Lower leg skin (tissue), 4 donors: ENCODE measurements at regions not wholly inside any gene's neighbourhood (a gene's known extent, or its start where the extent isn't known, plus 50 kb on each side); places are given as distances from the start of the nearest gene placed in this dataset.

Experiments
- DNase-seq, 2 donors: peaks; one replicate each; pipeline ENCODE4 v3.0.0-alpha.2; 2019; ENCODE audit warnings: low spot score in 2 of 2
- H3K4me3 ChIP-seq: fragments of 200-600 bp; sonication (generic); 2 replicates; pipeline ENCODE4 v1.5.1; 2017; ENCODE audit warnings: mild to moderate bottlenecking, low read depth; ENCODE audit not compliant: poor library complexity, severe bottlenecking
- POLR2A ChIP-seq, 2 donors: fragments of 450-650 bp; IDR thresholded peaks; one replicate each; pipeline ENCODE4 v1.6.1; 2016 to 2017; ENCODE audit warnings: antibody characterized with exemption in 2 of 2, mild to moderate bottlenecking in 1 of 2, moderate library complexity in 1 of 2
- WGBS, 2 donors: methylation state at CpG; one replicate each; pipeline ENCODE4 v1.1.5; 2018; 5-methylcytosine and 5-hydroxymethylcytosine counted together
- intact Hi-C: fragments of 100-400 bp; cut with DNase I; formaldehyde crosslinking; loops from one replicate; pipeline ENCODE4 v1.15.0; 2023; ENCODE audit warnings: low total_unique reads
- TF ChIP-seq, protein P1 (sequence below), 3 donors: fragments of 450-650 bp; IDR thresholded peaks; one replicate each; pipeline ENCODE4 v1.5.1; 2016; ENCODE audit warnings: antibody characterized with exemption in 3 of 3, mild to moderate bottlenecking in 3 of 3, moderate library complexity in 2 of 3

DNA sequence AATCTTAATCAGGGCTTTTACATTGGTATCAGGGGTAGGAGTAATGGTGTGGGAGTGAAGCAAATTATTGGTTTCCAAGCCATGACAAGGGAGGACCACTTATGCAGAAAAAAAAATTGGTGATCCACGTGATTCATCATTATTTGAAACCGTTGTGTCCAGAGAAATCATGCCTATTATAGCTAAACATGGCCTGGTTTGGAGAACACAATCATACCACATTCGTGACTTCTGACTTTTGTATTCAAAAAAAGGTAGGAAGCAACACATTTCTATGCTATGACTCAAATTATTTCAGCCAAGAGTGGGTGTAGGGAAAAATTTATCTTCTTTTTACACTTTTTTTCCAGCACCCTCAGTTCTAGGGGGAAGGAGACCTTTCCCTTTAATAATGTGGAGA is 924.3 kb upstream of the GBE1 start:
- no peak for DNase-seq
- intact Hi-C loops: no loop called here
- H3K4me3 ChIP-seq: no peak overlapping the region
- TF ChIP-seq POLR2A (IDR thresholded peaks at IDR 0.05): no peak
- TF ChIP-seq, protein P1, sequence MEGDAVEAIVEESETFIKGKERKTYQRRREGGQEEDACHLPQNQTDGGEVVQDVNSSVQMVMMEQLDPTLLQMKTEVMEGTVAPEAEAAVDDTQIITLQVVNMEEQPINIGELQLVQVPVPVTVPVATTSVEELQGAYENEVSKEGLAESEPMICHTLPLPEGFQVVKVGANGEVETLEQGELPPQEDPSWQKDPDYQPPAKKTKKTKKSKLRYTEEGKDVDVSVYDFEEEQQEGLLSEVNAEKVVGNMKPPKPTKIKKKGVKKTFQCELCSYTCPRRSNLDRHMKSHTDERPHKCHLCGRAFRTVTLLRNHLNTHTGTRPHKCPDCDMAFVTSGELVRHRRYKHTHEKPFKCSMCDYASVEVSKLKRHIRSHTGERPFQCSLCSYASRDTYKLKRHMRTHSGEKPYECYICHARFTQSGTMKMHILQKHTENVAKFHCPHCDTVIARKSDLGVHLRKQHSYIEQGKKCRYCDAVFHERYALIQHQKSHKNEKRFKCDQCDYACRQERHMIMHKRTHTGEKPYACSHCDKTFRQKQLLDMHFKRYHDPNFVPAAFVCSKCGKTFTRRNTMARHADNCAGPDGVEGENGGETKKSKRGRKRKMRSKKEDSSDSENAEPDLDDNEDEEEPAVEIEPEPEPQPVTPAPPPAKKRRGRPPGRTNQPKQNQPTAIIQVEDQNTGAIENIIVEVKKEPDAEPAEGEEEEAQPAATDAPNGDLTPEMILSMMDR (IDR thresholded peaks at IDR 0.05): no peak
- 58 to 64% methylated on average over 3 of the region's 3 CpGs for WGBS, 2 donors

GRCh38 chr3:82676356-82677026 is 915.0 kb upstream of the GBE1 start:
- DNase-seq: no peak
- TF ChIP-seq POLR2A (IDR thresholded peaks at IDR 0.05): no peak
- TF ChIP-seq, protein P1 (IDR thresholded peaks at IDR 0.05): no peak
- WGBS, 2 donors: 76 to 79% methylated on average over 1 of the region's 1 CpG
- no peak overlapping the region for H3K4me3 ChIP-seq
- intact Hi-C loops: no loop called here

DNA sequence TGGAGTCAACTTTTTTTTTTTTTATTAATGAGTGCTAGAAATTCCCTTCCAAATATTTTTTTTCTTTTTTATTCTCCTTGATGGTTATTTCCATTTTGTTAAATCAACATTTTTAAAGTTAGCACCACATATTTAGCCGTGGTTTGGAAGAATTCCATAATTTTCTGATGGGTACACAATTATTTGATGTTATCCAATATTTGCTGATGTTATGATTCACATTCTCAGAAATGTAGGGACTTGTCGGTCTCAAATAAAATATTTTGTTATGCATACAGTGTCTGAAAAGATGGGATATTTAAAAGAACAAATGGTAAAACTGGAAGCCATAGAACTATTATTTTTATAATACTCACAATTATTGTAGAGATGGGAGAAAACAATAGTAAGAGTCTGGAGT is 911.5 kb upstream of the GBE1 start:
- TF ChIP-seq POLR2A (IDR thresholded peaks at IDR 0.05): no peak
- TF ChIP-seq, protein P1 (IDR thresholded peaks at IDR 0.05): no peak
- no peak for DNase-seq
- H3K4me3 ChIP-seq: no peak overlapping the region
- intact Hi-C loops: no loop called here
- 39 to 67% methylated on average over 2 of the region's 2 CpGs for WGBS, 2 donors

GRCh38 chr3:82671466-82671865 is 910.0 kb upstream of the GBE1 start:
- no peak overlapping the region for H3K4me3 ChIP-seq
- TF ChIP-seq, protein P1 (IDR thresholded peaks at IDR 0.05): no peak
- TF ChIP-seq POLR2A (IDR thresholded peaks at IDR 0.05): no peak
- intact Hi-C loops: no loop called here
- DNase-seq: no peak
- WGBS, 2 donors: 74 to 88% methylated on average over 1 of the region's 1 CpG

GRCh38 chr3:82654708-82655107 is 893.3 kb upstream of the GBE1 start:
- H3K4me3 ChIP-seq: no peak overlapping the region
- intact Hi-C loops: no loop called here
- TF ChIP-seq, protein P1 (IDR thresholded peaks at IDR 0.05): no peak
- no peak for TF ChIP-seq POLR2A (IDR thresholded peaks at IDR 0.05)
- DNase-seq: no peak
- WGBS, 2 donors: 66 to 67% methylated on average over 3 of the region's 3 CpGs

DNA sequence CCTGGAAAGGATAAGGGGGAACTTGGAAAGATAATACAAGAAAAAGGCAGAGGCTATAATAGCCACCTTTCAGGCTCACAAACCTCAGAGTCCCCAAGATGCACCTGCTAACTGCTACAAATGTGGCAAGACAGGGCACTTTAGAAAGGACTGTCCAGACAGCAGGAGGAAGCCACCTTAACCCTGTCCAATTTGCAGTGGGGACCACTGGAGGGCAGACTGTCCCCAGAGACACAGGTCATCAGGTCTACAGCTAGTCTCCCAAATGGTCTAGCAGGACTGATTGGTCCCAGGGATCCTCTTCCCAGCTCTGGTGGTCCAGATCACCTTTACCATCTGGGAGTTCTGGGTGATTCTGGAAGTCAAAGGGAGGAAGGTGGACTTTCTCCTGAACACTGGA is 882.5 kb upstream of the GBE1 start:
- no peak overlapping the region for H3K4me3 ChIP-seq
- TF ChIP-seq POLR2A (IDR thresholded peaks at IDR 0.05): no peak
- TF ChIP-seq, protein P1 (IDR thresholded peaks at IDR 0.05): no peak
- no peak for DNase-seq
- intact Hi-C loops: no loop called here
